H9 (cell line): ENCODE measurements at regions not wholly inside any gene's neighbourhood (a gene's known extent, or its start where the extent isn't known, plus 50 kb on each side); places are given as distances from the start of the nearest gene placed in this dataset.

Source experiments
- DNase-seq: peaks from one replicate; pipeline ENCODE4 v3.0.0-alpha.2; 2017
- H2AFZ ChIP-seq: one replicate; pipeline ENCODE4 v1.6.1; 2013; ENCODE audit warnings: mild to moderate bottlenecking, low read length, control low read depth, moderate library complexity
- H2AK5ac ChIP-seq: 2 replicates; pipeline ENCODE4 v1.6.1; 2013; ENCODE audit warnings: low read length, control low read depth, mixed read lengths; ENCODE audit not compliant: insufficient read length
- H2BK120ac ChIP-seq: one replicate; pipeline ENCODE4 v1.6.1; 2013; ENCODE audit warnings: low read depth, mild to moderate bottlenecking, low read length, control low read depth, inconsistent platforms; ENCODE audit not compliant: poor library complexity, severe bottlenecking
- H2BK12ac ChIP-seq: 2 replicates; pipeline ENCODE4 v1.6.1; 2013; ENCODE audit warnings: low read length, control low read depth, mixed read lengths, low read depth; ENCODE audit not compliant: insufficient read length
- H2BK15ac ChIP-seq: 2 replicates; pipeline ENCODE4 v1.6.1; 2013; ENCODE audit warnings: low read depth, low read length, control low read depth
- H2BK20ac ChIP-seq: one replicate; pipeline ENCODE4 v1.6.1; 2013; ENCODE audit warnings: low read depth, mild to moderate bottlenecking, low read length, control low read depth, inconsistent platforms; ENCODE audit not compliant: poor library complexity, severe bottlenecking
- H2BK5ac ChIP-seq: 2 replicates; pipeline ENCODE4 v1.6.1; 2013; ENCODE audit warnings: low read length, control low read depth, mixed read lengths; ENCODE audit not compliant: insufficient read length
- H3K14ac ChIP-seq: 2 replicates; pipeline ENCODE4 v1.6.1; 2013; ENCODE audit warnings: low read length, control low read depth; ENCODE audit not compliant: insufficient read depth
- H3K18ac ChIP-seq: 2 replicates; pipeline ENCODE4 v1.6.1; 2013; ENCODE audit warnings: low read depth, mild to moderate bottlenecking, mixed read lengths, low read length, control low read depth; ENCODE audit not compliant: insufficient read length
- H3K23ac ChIP-seq: 2 replicates; pipeline ENCODE4 v1.6.1; 2013; ENCODE audit warnings: low read length, control low read depth, mixed read lengths, low read depth; ENCODE audit not compliant: insufficient read length
- H3K23me2 ChIP-seq: 2 replicates; pipeline ENCODE4 v1.6.1; 2013; ENCODE audit warnings: low read depth, mild to moderate bottlenecking, mixed read lengths, low read length, control low read depth; ENCODE audit not compliant: insufficient read length, poor library complexity, severe bottlenecking
- H3K27ac ChIP-seq: 2 replicates; pipeline ENCODE4 v1.5.1; 2013; ENCODE audit warnings: low read length, control low read depth, mixed read lengths, low read depth; ENCODE audit not compliant: insufficient read length
- H3K27me3 ChIP-seq: 2 replicates; pipeline ENCODE4 v1.6.1; 2013; ENCODE audit warnings: low read length, control low read depth, inconsistent platforms; ENCODE audit not compliant: insufficient read depth
- H3K4ac ChIP-seq: 2 replicates; pipeline ENCODE4 v1.6.1; 2013; ENCODE audit warnings: low read depth, mild to moderate bottlenecking, control low read depth, inconsistent platforms, low read length, moderate library complexity
- H3K4me1 ChIP-seq: 2 replicates; pipeline ENCODE4 v1.6.1; 2013; ENCODE audit warnings: low read length, control low read depth, inconsistent platforms; ENCODE audit not compliant: insufficient read depth
- H3K4me2 ChIP-seq: 2 replicates; pipeline ENCODE4 v1.6.1; 2013; ENCODE audit warnings: low read length, control low read depth, mixed read lengths; ENCODE audit not compliant: insufficient read length, insufficient read depth
- H3K56ac ChIP-seq: 2 replicates; pipeline ENCODE4 v1.6.1; 2013; ENCODE audit warnings: low read depth, mild to moderate bottlenecking, mixed read lengths, low read length, control low read depth; ENCODE audit not compliant: insufficient read length
- H3K79me1 ChIP-seq: 2 replicates; pipeline ENCODE4 v1.6.1; 2013; ENCODE audit warnings: low read depth, mild to moderate bottlenecking, moderate library complexity, low read length, control low read depth, inconsistent platforms; ENCODE audit not compliant: insufficient read depth, poor library complexity, severe bottlenecking
- H3K79me2 ChIP-seq: 2 replicates; pipeline ENCODE4 v1.6.1; 2013; ENCODE audit warnings: low read length, control low read depth, inconsistent platforms; ENCODE audit not compliant: insufficient read depth
- H3K9ac ChIP-seq: 2 replicates; pipeline ENCODE4 v1.6.1; 2013; ENCODE audit warnings: low read length, control low read depth, mixed read lengths; ENCODE audit not compliant: insufficient read length; ENCODE audit errors: extremely low read depth
- H3K9me3 ChIP-seq: one replicate; pipeline ENCODE4 v1.6.1; 2013; ENCODE audit warnings: low read depth, low read length, inconsistent platforms; ENCODE audit not compliant: control insufficient read depth
- H3T11ph ChIP-seq: one replicate; pipeline ENCODE4 v1.6.1; 2013; ENCODE audit warnings: mild to moderate bottlenecking, low read length, control low read depth, inconsistent platforms
- H4K20me1 ChIP-seq: one replicate; pipeline ENCODE4 v1.6.1; 2013; ENCODE audit not compliant: control insufficient read depth, insufficient read length, insufficient read depth
- H4K5ac ChIP-seq: 2 replicates; pipeline ENCODE4 v1.6.1; 2013; ENCODE audit warnings: low read depth, mild to moderate bottlenecking, mixed read lengths, low read length, control low read depth; ENCODE audit not compliant: insufficient read length
- H4K8ac ChIP-seq: replicated peaks from 2 replicates; pipeline ENCODE4 v1.6.1; 2013; ENCODE audit warnings: low read length, control low read depth, mixed read lengths, low read depth; ENCODE audit not compliant: insufficient read length
- H4K91ac ChIP-seq: 2 replicates; pipeline ENCODE4 v1.6.1; 2013; ENCODE audit warnings: low read depth, mild to moderate bottlenecking, moderate library complexity, mixed read lengths, low read length, control low read depth; ENCODE audit not compliant: insufficient read length
- H3K27ac Mint-ChIP-seq, 3 experiments: 2 replicates in 2 of 3; 3 replicates in 1 of 3; pipeline ENCODE4 v1.8.0; 2020 to 2021; ENCODE audit warnings: mixed read lengths in 3 of 3, mild to moderate bottlenecking in 1 of 3, moderate library complexity in 1 of 3
- H3K27me3 Mint-ChIP-seq: 2 replicates; pipeline ENCODE4 v1.8.0; 2021; ENCODE audit warnings: low read depth, mild to moderate bottlenecking, moderate library complexity, mixed read lengths
- H3K36me3 Mint-ChIP-seq, 3 experiments: 2 replicates in 2 of 3; 3 replicates in 1 of 3; pipeline ENCODE4 v1.8.0; 2020 to 2021; ENCODE audit warnings: low read depth in 3 of 3, mixed read lengths in 3 of 3; ENCODE audit not compliant: insufficient read depth in 1 of 3
- H3K4me1 Mint-ChIP-seq, 2 experiments: 2 replicates each; pipeline ENCODE4 v1.8.0; 2020; ENCODE audit warnings: mixed read lengths in 2 of 2
- H3K4me3 Mint-ChIP-seq, 2 experiments: 2 replicates in 1 of 2; 3 replicates in 1 of 2; pipeline ENCODE4 v1.8.0; 2020 to 2021; ENCODE audit warnings: mild to moderate bottlenecking in 2 of 2, mixed read lengths in 2 of 2, moderate library complexity in 1 of 2
- H3K9me3 Mint-ChIP-seq, 2 experiments: 2 replicates in 1 of 2; 3 replicates in 1 of 2; pipeline ENCODE4 v1.8.0; 2020; ENCODE audit warnings: mild to moderate bottlenecking in 2 of 2, mixed read lengths in 2 of 2, moderate library complexity in 1 of 2
- CTCF ChIP-seq: fragments of 200-600 bp; sonication (generic); conservative IDR thresholded peaks from 3 replicates; pipeline ENCODE4 v1.8.0; 2021; ENCODE audit warnings: antibody characterized with exemption, mild to moderate bottlenecking
- WGBS: extraction: QIAGEN DNeasy Blood & Tissue Kit; methylation state at CpG from one replicate; pipeline ENCODE4 v1.1.7; 2013; ENCODE audit warnings: missing lambda C conversion rate, low lambda C conversion rate, mixed read lengths; ENCODE audit not compliant: insufficient read length; ENCODE audit errors: extremely low coverage; 5-methylcytosine and 5-hydroxymethylcytosine counted together

GRCh38 chr15:69591905-69592508 is 139.4 kb downstream of the RPLP1 start:
- H4K5ac ChIP-seq: no peak overlapping the region
- H3K9me3 ChIP-seq: no peaks in the 10 kb centered on the region
- no peak overlapping the region for H3K23ac ChIP-seq
- no peak overlapping the region for H2AK5ac ChIP-seq
- no peaks in the 10 kb centered on the region for H3K9me3 Mint-ChIP-seq
- H4K91ac ChIP-seq: no peak overlapping the region
- H3K9ac ChIP-seq: no peak overlapping the region
- DNase-seq: no peak
- H3K4me2 ChIP-seq: no peak overlapping the region
- H3K79me1 ChIP-seq: no peaks in the 10 kb centered on the region
- H2BK15ac ChIP-seq: no peak overlapping the region
- H4K8ac ChIP-seq: no peak overlapping the region
- no peaks in the 10 kb centered on the region for H3K27me3 ChIP-seq
- H3K79me2 ChIP-seq: no peaks in the 10 kb centered on the region
- H2BK5ac ChIP-seq: no peak overlapping the region
- H3K4me3 Mint-ChIP-seq: no peak overlapping the region
- no peak overlapping the region for H2BK120ac ChIP-seq
- H3T11ph ChIP-seq: no peak overlapping the region
- H3K23me2 ChIP-seq: no peaks in the 10 kb centered on the region
- no peak overlapping the region for H3K4ac ChIP-seq
- H2BK12ac ChIP-seq: no peak overlapping the region
- H4K20me1 ChIP-seq: no peaks in the 10 kb centered on the region
- H3K27ac ChIP-seq: no peak overlapping the region
- no peak overlapping the region for H3K56ac ChIP-seq
- H3K4me1 ChIP-seq: no peaks in the 10 kb centered on the region
- no peak for TF ChIP-seq CTCF
- peaks cover 6 to 16% of the 10 kb centered on the region in 2 experiments for H3K4me1 Mint-ChIP-seq
- no peak overlapping the region for H3K27ac Mint-ChIP-seq
- WGBS: no CpG with 5 or more reads among the region's 4 CpGs
- H2BK20ac ChIP-seq: no peak overlapping the region
- H3K18ac ChIP-seq: no peak overlapping the region
- peaks cover 4% of the 10 kb centered on the region for H3K27me3 Mint-ChIP-seq
- no peak overlapping the region for H3K14ac ChIP-seq
- no peaks in the 10 kb centered on the region for H3K36me3 Mint-ChIP-seq
- no peak overlapping the region for H2AFZ ChIP-seq
